HG02623 (cell line): ENCODE measurements at regions not wholly inside any gene's neighbourhood (a gene's known extent, or its start where the extent isn't known, plus 50 kb on each side); places are given as distances from the start of the nearest gene placed in this dataset.
"Not testable (repeated sequence)": the region's sequence is repeated elsewhere in the genome, so short reads cannot be mapped to it uniquely, and the experiment has no call there.

ENCODE experiments used
- ATAC-seq: cut with Tn5 transposase; IDR thresholded peaks from one replicate; pipeline ENCODE4 v1.9.1; 2021; ENCODE audit warnings: moderate library complexity; ENCODE audit not compliant: unreplicated experiment

- no peak for ATAC-seq
These were observed 106.4 kb downstream of the MINAR1 start for GRCh38 chr15:79538527-79538926.

DNA sequence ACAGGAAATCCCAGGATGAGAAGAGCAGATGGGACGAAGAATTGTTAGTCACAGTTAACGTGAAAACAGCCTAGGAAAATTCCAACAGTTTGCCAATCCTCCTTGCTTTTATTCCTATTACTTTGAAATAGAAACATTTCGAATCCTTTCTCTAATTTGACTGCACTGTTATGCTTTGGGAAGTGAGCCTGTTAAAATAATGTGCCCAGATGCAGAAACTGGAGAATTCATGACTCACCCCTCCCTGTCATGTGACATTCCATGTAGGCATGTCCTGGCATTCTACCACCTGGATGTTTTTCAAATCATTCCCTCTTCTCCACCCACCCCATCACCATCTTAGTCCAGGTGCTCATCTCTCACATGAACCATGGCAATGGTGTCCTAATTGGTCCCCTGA lies 107.3 kb downstream of the MINAR1 start:
- ATAC-seq, result no peak

DNA sequence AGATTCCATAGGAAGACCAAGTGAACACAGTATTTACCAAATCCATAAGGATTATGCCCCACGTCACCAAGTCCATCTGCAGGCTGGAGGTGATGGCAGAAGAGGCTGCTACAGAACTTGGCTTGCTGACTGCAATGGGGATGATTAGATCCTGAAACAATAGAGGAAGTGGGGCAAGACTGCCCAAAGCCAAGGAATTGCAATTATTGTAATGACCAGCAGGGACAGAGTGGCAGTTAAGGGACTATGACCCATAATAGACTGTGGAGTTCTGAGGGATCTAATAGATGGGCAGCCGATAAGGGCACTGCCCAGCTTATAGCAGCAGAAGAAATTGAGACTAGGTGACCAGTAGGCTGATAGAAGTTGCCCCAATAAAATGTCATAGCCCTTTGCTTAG lies 108.4 kb downstream of the MINAR1 start:
- ATAC-seq, result no peak

DNA sequence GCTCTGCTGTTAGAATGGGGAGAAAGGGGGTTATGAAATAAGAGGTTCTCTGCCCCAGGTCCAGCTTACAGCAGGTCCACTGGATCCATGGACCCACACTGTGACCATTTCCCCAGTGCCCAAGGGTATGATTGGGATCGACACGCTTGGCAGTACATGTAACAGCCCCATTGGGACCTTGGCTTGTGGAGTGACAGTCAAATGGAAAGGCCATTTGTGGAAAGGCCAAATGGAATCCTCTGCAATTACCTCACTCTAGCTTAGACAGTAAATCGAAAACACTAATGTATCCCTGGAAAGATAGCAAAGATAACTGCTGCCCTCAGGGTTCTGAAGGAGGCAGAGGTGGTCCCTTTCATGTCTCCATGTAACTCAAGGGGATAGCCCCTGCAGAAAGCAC lies 109.1 kb downstream of the MINAR1 start:
- no peak for ATAC-seq

DNA sequence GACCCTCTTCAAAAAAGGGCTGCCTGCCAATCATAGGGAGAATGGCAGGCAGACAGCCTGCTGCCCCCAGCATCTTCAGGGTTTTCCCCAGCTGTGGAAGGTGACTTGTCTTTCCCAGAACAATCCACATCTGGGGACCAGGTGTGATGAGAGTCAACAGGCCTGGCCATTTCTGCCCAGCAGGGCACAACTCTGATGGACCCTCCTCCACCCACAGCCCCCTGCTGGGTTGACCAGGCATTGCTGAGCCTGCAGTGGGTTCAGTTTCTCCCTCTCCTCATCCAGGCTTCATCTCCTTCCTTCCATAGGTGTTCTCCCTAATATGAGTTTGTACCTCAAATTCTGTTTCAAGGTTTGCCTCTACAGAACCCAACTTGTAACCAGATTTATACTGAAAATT lies 111.0 kb downstream of the MINAR1 start:
- ATAC-seq, result no peak

- no peak for ATAC-seq
These were observed 117.1 kb downstream of the MINAR1 start for GRCh38 chr15:79549196-79549595.

DNA sequence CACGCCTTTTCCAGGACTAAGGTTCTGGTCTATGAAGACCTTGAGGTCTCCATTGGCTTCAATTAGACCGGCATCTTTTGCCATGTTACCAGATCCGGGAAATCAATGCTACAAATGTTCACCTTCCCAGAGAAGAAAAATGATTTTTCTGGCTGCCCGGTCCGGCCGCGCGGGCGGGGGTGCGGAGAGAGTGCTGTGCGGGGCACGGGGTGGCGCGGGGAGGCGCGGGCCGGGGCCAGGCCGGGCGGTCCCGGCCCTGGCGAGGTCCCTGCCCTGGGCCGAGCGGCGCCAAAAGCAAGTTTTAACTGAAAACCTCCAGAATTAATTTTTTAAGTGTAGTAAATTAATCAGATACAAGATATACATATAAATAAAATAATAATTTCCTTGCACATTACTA lies 128.2 kb downstream of the MINAR1 start:
- no peak for ATAC-seq

- ATAC-seq, result no peak
These were observed 129.8 kb downstream of the MINAR1 start for GRCh38 chr15:79561982-79562381.

DNA sequence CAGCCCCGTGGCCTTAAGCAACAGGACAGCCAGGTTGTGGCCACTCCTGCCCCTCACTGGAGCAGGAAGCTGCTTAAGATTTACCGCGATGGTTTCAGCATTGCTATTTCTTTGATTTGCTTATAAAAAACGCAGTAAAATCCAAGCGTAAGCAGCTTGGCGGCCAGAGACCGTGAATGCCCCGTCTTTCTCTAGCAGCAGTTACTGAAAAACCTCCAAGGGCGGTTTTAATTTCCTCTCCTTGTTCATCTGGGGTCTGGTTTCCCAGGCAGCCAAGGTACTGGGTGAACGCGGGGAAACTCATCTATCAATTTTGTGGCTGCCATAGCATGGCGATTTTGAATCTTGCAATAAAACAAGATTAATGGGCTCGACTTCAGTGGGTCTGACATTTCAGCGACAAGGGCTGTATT lies 130.3 kb downstream of the MINAR1 start:
- ATAC-seq, result no peak

DNA sequence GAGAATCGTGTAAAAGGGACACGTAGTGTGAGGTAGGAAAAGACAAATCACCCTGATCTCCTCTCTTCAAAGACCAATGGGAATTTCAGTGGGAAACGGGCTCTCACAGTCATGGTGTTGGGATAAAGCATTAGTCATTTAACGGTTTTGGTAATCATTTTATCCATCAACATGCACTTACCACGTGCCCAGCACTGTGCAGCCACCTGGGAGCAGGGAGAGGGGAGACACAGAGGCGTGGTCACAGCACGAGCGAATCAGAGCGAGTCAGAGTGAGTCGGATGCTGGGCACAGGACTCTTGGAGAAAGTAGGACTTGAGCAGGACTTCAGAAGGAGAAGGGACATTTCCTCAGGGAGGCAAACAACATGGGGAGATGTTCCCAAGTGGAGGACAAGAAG lies 130.8 kb downstream of the MINAR1 start:
- no peak for ATAC-seq

DNA sequence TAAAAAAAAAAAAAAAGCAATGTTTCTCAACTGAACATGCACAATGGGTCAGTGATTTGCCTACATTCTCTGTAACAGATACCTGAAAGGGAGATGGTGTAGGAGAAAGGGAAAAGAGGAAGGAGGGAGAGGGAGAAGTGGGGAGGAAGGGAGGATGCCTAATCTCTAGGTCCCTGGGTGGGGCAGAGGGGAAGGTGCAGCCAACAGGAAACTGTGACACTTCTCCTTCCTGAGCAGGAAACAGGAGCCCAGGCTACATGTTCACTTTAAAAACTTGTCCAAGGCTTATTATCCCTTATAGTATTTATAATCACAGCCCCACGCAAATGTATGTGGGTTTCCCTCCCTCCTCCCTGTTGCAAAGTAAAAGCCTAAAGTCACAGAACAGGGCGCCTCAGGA lies 137.9 kb downstream of the MINAR1 start:
- no peak for ATAC-seq

DNA sequence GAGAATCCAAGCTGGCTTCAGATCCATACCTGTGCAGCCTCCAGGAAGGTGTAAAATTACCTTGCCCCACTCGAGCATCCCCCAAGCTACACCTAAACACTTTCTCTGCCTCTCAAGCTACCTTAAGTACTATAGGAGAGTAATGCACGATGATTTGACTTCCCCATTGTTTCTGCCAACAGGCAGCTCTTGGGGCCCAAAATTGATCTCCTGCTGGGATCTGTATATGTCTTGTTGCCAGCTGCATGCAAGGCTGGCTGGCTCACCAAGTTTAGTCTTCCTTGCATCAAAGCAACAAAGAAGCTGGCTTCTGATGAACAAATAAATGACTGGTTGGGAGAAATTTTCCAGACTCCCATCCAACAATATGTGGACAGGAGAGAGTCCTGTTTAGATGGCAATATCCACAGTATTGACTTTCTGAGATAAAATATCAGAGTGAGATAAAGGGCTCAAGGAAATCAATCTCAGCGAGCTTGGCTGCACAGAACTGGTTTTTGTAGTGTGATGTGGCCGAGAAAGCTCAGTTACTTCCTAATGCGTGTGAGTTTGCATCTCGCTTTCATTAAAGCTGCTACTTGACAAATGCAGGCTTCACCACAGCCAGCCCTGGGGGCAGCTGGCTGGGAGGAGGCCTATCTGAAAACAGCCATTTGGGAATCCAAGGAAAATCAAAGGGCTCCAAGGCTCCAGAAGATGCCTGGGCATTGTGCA lies 140.7 kb downstream of the MINAR1 start:
- ATAC-seq, result no peak

DNA sequence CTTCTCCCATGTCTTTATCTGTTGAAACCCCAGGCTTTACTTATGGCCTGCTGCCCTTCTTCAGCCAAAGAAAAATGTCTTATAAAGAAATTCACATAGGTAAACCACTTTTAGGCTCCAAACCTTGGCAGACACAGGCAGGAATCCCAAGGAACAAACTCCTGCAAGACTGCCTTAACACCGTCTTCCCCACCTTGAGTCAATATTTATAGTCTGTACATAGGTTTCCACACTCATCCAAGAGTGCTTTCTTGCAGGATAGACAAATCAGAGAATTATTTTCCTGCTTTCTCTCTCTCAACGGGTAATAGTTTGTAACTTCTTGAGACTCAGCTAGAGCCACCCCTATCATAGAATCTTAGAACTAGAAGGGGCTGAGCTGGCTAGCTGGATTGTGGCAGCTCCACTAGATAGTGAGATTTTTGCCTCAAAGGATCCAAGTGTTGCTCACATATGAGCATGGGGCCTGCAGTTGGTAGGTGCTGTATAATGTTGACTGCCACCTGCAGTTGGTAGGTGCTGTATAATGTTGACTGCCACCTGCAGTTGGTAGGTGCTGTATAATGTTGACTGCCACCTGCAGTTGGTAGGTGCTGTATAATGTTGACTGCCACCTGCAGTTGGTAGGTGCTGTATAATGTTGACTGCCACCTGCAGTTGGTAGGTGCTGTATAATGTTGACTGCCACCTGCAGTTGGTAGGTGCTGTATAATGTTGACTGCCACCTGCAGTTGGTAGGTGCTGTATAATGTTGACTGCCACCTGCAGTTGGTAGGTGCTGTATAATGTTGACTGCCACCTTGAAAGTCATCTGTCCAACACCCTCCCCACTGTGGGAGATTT lies 142.5 kb downstream of the MINAR1 start:
- not testable (repeated sequence) for ATAC-seq

DNA sequence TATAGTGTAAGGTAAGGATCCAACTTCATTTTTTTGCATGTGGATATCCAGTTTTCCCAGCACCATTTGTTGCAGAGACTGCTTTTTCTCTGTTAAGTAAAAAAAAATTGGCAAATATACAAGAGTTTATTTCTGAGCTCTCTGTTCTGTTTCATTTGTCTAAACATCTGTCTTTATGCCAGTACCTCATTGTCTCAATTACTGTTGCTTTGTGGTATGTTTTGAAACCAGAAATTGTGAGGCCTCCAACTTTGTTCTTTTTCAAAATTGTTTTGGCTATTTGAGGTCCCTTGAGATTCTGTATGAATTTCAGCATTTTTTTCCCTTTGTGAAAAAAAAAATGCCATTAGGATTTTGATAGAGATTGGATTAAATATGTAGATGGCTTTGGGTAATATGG lies 150.5 kb downstream of the MINAR1 start:
- no peak for ATAC-seq

- ATAC-seq, result no peak
These were observed 160.0 kb downstream of the MINAR1 start for GRCh38 chr15:79592126-79592525.

GRCh38 chr15:79593119-79593869 lies 161.2 kb downstream of the MINAR1 start:
- no peak for ATAC-seq

DNA sequence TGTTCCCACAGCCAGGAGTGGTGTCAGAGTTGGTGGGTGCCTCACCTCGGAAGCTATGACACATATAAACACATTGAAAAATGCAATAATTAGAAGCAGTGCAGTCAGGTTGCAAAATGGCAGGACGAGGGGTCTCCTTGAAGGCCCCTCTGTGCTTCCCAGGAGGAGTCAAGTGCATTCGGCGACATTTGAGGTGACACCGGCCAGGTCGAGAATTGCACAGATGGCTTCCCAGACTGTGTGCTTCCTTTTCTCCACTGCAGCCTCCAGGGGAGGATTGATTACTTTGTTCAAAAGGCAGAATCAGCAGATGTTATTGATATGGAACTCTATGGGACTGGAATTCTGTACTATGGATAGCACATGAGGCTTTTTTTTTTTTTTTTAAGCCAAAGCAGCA lies 163.2 kb downstream of the MINAR1 start:
- ATAC-seq, result no peak

DNA sequence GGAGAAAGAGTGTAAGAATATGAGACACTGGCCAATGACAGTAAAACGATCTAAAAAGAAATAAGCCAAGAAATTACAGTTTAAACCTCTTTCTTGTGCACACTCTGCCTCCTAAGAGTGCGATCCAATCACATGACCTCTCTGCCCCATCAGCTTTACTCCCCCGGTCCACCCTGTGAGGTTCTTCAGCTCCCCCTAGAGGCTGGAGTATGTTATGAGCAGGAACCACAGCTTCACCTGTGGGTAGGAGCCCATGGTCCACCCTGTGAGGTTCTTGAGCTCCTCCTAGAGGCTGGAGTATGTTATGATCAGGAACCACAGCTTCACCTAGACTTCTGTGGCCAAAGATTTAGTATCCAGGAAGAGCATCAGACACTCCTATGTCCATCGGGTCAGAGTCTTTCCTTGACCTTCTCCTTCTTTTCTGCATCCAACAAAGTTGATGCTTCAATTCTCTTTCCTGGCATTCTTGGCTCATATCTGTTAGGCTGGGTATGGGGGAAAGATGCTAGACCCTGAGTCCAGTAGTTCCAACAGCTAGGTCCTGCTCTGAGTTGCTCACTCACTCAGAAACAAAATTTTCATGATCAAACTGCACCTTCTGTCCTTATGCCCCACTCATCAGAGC lies 164.0 kb downstream of the MINAR1 start:
- peak; percentile 98 for ATAC-seq

DNA sequence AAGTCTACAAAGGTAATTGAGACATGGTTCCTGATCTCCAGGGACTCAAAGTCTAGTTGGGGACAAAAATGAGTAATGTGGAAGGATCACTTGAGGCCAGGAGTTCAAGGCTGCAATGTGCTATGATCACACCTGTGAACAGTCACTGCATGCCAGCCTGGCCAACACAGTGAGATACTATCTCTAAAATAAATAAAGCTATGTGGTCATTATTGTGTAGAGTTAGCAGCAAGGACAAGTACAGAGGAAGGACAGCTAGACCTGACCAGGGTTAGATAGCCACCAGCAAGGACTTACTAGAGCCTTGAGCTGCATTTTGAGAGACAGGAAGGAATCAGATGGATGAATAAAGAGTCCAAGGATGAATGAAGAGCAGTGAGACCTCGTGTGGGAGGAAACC lies 166.5 kb downstream of the MINAR1 start:
- no peak for ATAC-seq

- ATAC-seq, result no peak
These were observed 169.4 kb downstream of the MINAR1 start for GRCh38 chr15:79601405-79602086.

DNA sequence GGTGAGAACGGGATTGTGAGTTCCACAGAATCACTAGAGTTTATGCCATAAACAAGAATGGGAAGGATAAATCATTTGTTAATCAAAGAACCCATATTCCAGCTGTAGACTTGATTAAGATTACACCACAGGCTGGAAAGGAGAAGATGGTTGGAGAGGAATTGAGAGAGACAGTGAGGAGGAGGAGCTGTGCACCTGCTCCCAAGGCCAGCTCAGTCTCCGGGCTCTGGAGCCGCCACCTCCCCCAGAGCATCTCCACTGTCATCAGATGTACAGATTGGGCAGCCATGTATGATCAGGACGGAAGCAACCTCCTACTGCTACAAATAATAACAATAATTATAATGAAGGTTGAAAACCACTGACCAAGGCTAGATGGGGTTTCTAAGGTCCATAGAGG lies 170.0 kb downstream of the MINAR1 start:
- ATAC-seq, result no peak
